C1 segment of cervical spinal cord (tissue), 14 donors: ENCODE measurements at regions not wholly inside any gene's neighbourhood (a gene's known extent, or its start where the extent isn't known, plus 50 kb on each side); places are given as distances from the start of the nearest gene placed in this dataset.
"Not testable (repeated sequence)": the region's sequence is repeated elsewhere in the genome, so short reads cannot be mapped to it uniquely, and the experiment has no call there.

Experiments used
- DNase-seq, 14 donors: peaks; one replicate each; lab custom pipeline; 2025; lab: John Stamatoyannopoulos, UW

GRCh38 chr12:86959766-86960458 lies 703.7 kb upstream of the MGAT4C start:
- DNase-seq = no peak

- DNase-seq = no peak
These were observed 694.3 kb upstream of the MGAT4C start for GRCh38 chr12:86950444-86950843.

- no peak for DNase-seq
These were observed 693.9 kb upstream of the MGAT4C start for GRCh38 chr12:86950043-86950442.

- no peak for DNase-seq
These were observed 692.7 kb upstream of the MGAT4C start for GRCh38 chr12:86948851-86949250.

GRCh38 chr12:86945685-86946196 lies 689.5 kb upstream of the MGAT4C start:
- DNase-seq = no peak

- not testable (repeated sequence) for DNase-seq
These were observed 688.1 kb upstream of the MGAT4C start for GRCh38 chr12:86944197-86944819.

- no peak for DNase-seq
These were observed 675.5 kb upstream of the MGAT4C start for GRCh38 chr12:86931714-86932113.

GRCh38 chr12:86929962-86930361 lies 673.8 kb upstream of the MGAT4C start:
- DNase-seq = no peak

GRCh38 chr12:86917121-86917520 lies 660.9 kb upstream of the MGAT4C start:
- DNase-seq = no peak

- DNase-seq = no peak
These were observed 658.5 kb upstream of the MGAT4C start for GRCh38 chr12:86914721-86915120.

- no peak for DNase-seq
These were observed 655.8 kb upstream of the MGAT4C start for GRCh38 chr12:86911973-86912372.

- DNase-seq = no peak
These were observed 647.0 kb upstream of the MGAT4C start for GRCh38 chr12:86903159-86903558.

GRCh38 chr12:86860776-86861175 lies 604.6 kb upstream of the MGAT4C start:
- no peak for DNase-seq

GRCh38 chr12:86852451-86852850 lies 596.3 kb upstream of the MGAT4C start:
- DNase-seq = no peak

- peak in 2 of 14 donors; percentile 1 to 3 for DNase-seq
These were observed 582.5 kb upstream of the MGAT4C start for GRCh38 chr12:86838711-86839110.

GRCh38 chr12:86838260-86838659 lies 582.1 kb upstream of the MGAT4C start:
- no peak for DNase-seq

- DNase-seq = no peak
These were observed 581.1 kb upstream of the MGAT4C start for GRCh38 chr12:86837246-86837645.

GRCh38 chr12:86834217-86834616 lies 578.0 kb upstream of the MGAT4C start:
- DNase-seq = no peak

- no peak for DNase-seq
These were observed 571.2 kb upstream of the MGAT4C start for GRCh38 chr12:86827409-86827808.

GRCh38 chr12:86826051-86826450 lies 569.9 kb upstream of the MGAT4C start:
- no peak for DNase-seq

- DNase-seq = no peak
These were observed 545.2 kb upstream of the MGAT4C start for GRCh38 chr12:86801439-86801838.

GRCh38 chr12:86799616-86800015 lies 543.4 kb upstream of the MGAT4C start:
- DNase-seq = no peak

GRCh38 chr12:86796550-86796949 lies 540.4 kb upstream of the MGAT4C start:
- DNase-seq = no peak
